ENCODE measurements at regions not wholly inside any gene's neighbourhood (a gene's known extent, or its start where the extent isn't known, plus 50 kb on each side); places are given as distances from the start of the nearest gene placed in this dataset.
A peak's percentile ranks its signal among the peaks of the same experiment; 100 is the strongest.

DNA sequence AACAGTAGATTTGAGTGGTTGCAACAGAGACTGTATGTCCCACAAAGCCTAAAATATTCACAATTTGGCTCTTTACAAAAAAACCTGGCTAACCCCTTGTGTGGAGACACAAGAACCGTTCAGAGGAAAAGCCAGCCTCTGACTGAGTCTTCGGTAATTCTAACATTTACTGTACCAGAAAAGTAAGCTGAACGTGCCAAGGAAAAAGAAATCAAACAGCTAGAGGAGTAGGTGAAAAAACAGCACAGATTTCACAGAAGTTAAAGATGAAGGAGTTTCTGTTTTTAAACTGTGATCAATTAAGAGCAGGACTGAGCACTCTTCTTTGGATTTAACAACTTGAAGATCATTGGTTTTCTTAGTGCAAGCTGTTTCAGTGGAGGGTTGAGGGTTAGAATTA, 424.7 kb upstream of the KIRREL3 start:
- DNase-seq (ENCODE audit: low read depth) = no peak

DNA sequence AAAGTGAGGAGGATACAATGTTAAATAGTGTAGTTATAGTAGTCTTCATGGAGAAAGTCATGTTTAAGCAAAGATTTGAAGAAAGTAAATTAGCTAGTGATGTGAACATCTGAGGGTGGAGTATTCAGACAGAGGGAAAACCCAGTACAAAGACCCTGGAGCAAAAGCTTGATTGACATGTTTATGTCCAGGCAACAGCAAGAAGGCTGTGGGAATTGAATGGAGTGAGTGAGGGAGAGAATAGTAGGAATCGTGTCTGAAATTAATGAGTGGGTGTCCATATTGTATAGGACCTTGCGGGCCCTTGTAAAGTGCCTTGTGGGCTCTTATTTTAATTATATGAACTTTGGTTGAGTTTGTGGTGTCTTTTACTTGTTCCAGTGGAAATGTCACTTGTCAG, 424.1 kb upstream of the KIRREL3 start:
- DNase-seq (ENCODE audit: low read depth) = no peak

DNA sequence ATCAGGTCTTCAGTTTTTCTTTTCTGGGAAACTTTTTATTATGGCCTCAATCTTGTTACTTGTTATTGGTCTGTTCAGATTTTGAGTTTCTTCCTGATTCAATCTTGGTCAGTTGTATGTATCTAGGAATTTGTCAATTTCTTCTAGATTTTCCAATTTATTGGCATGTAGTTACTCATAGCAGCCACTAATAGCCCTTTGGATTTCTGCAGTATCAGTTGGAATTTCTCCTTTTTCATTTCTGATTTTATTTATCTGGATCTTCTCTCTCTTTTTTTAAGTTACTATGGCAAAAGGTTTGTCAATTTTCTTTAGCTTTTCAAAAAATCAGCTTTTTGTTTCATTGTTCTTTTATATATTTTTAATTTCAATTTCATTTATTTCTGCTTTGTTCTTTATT, 419.6 kb upstream of the KIRREL3 start:
- DNase-seq (ENCODE audit: low read depth) = no peak

DNA sequence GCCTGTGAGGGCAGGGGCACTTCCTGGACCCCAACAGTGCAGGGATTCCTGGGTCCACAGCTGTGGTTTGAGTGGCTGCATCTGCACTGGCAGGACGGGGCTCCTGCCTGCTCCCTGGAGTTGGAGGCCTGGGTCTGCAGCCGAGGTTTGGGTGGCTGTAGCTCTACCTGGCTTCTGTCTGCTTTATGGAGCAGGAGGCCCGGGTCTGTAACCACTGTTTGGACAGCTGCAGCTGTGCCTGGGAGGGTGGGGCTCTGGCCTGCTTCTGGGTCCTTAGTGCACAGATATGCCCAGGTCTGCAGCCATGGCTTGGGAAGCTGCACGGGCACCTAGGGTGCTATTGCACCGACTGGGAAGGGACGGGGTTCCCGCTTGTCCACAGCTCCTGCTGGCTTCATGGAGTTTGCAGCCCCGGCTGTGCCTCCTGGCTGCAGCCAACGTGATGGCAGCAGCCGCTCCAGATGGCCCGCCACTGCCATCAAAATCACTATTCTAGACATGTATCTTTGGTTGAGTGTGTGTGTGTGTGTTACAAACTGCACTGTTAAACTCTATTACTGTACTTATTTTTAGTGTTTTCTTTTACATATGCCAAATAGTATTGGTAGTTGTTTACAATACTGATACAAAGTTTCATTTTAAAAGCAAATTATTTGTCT, 412.3 kb upstream of the KIRREL3 start:
- no peak for DNase-seq (ENCODE audit: low read depth)

DNA sequence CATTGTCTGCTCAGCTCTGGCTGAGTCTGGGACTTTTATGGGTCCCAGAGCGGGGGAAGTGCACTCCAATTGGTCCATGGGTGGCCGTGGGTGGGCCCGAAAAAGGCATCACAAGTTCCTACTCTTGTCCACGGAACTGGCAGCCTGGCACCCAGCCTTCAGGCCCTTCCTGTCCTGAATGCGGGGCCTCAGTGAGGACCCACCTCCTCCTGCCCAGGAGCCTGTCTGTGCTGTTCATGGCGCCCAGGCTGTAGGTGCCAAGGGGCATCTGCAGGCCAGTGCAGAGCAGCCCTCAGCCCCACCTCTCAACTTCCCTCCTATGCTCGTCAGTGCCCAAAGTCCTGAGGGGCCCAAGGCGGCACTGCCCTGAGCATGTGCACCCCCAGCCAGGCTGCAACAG, 411.7 kb upstream of the KIRREL3 start:
- DNase-seq (ENCODE audit: low read depth) = no peak

DNA sequence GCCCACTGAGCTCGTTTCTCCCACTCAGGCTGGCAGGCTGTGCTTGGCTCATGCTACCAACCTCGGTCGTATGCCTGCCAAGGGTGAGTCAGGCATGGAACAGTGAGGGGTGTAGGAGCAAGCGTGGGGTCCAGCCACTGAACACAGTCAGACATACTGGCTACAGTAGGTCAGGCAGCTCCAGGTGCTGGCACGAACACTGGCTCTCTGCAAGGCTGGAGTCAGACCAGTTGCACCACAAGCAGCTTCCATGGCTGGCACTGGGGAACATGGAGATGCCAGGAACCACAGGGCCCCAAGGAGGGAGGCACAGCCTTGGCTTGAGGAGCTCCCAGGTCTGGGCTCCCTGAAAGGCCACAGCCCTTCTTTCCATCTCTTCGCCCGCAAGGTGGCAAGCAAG, 410.7 kb upstream of the KIRREL3 start:
- DNase-seq (ENCODE audit: low read depth) = no peak

DNA sequence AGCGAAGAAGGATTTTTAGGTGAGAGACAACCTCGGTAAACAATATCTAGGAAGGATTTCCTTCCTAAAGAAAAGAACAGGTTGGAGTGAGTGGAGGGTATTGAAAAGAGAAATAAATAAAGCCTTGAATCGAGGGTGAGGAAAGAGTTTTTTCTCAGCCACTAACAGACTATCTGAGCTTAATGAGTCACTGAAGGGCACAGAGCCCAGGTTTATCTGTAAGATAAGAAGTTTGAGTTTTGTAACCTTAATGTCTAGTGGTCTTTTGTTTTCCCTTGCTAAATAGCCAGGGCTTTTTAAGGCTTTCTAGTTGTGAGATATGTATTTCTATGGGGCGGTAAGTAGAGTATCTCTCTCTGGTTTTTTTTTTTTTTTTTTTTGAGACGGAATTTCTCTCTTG, 394.5 kb upstream of the KIRREL3 start:
- DNase-seq (ENCODE audit: low read depth) = peak; percentile 4

DNA sequence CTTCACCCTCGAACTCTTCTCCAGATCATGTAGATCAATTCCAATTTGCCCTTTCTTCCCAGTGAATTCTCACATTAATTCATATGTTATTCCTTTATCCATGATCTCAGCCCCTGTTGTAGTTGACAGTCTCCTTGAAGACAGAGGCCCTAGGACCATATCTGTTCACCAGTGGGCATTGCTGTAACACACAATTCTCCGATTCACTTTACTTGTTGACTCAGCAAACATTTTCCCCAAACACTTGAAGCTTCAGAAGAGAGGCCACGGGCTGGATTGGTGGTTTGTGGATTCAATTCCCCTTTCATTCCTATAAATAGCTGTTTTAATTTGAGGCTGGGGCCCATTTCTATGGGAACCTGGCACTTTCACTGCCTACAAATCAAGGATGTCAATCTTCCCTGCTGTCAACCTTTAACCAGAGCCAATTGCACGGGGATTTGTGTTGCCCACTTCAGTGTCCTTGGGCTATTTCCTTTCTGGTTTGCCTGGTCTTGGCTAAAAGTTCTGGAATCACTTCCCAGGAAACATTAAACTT, 393.0 kb upstream of the KIRREL3 start:
- DNase-seq (ENCODE audit: low read depth) = no peak

DNA sequence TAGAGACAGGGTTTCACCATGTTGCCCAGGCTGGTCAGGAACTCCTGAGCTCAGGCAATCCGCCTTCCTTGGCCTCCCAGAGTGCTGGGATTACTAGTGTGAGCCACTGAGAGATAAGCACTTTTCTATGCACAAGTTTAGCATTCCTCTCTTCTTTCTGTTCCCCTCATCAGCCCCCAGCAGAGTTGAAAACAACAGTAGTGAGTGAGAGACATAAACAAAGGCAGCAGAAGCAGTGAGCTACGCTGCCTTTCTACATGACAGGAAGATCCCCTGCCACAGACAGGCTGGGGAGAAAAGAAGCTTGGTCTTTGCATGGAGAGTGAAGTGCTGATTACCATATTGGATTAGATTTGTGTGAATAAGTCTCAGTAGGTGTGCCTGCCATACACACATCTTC, 392.0 kb upstream of the KIRREL3 start:
- no peak for DNase-seq (ENCODE audit: low read depth)

DNA sequence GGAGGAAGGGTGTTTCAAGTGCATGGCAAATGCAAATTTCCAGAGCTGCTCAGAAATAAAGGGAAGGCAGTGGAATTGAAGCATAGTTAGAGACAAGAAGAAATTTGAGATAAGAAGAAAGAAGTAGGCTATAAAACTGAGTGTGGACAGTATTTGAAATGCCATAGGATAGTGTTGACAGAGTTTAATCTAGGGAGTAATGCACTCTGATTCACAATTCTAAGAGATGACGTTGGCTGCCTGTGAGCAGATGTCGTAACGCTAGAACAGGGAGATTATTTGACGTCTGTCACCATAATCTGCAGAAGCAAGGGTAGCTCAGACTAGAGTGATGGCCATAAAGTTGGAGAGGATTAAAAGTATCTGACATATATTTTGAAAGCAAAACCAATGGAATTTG, 389.9 kb upstream of the KIRREL3 start:
- no peak for DNase-seq (ENCODE audit: low read depth)

DNA sequence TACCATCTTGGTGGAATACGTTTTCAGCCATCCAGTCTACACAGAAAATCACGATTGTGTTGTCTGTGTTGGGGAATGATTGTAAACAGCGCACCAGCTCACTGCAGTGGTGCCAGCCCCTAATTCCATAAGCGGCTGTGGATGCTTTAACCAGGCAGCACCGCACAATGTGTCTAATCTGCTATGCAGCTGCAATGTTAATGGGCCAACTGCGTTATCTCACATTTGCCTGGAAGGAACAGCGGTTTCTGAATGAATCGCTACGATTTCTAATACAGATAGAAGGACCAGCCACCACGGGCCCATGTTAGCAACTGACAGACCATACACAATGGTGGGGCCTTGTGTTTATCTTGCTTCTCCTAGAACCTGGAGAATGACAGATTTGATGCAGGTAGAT, 384.5 kb upstream of the KIRREL3 start:
- DNase-seq (ENCODE audit: low read depth) = no peak

DNA sequence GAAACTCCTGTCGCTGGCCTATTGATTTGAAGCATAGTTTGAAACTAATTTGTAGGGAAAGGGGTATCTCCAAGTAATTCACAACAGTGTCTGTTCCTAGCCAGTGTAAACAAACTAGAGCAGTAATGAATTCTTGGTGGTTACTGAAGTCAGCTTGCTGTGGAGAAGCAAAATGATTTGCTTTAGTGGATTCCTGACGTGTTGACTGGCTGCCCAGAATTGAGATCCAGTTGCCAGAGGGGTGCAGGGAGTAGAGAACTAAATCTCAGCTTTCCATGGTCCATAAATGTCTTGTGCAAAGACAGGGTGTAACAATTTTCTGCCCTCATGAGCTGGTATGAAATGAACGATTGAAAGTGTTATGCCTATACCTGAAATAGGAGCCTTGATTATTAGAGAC, 382.5 kb upstream of the KIRREL3 start:
- DNase-seq (ENCODE audit: low read depth) = no peak

DNA sequence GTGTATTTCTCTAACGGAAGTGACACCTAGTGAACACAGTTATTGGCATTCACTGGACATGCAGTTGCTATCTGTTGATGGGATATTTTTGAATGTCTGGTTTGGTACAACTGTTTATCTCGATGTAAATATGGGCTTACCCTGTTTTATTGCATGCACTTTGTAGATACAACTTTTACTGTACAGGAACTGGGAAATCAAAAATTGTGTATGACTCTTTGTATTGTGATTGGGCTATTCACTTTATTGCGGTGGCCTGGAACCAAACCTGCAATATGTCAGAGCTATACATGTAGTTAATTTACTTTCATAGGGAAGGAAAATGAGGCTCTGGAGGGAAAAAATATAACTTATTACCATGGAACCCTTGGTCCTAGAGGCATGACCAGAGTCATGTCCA, 380.7 kb upstream of the KIRREL3 start:
- no peak for DNase-seq (ENCODE audit: low read depth)

DNA sequence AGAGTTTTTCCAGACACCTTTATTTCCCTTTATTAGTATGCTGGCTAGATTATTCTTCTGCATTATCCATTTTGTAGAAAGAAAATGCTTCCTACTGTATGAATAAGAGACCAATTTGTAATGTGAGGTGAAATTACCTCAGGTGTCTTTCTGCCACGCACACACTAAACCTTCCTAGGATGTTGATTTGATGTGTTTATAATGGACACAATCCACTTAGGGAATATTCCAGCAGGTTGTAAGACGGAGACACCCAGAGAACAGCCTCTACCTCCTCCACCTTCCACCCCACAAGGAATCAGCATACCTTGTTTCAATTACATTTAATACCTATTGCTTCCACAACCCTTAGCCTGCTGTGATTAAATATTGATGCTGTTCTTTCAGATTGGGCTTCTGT, 379.1 kb upstream of the KIRREL3 start:
- DNase-seq (ENCODE audit: low read depth) = no peak

DNA sequence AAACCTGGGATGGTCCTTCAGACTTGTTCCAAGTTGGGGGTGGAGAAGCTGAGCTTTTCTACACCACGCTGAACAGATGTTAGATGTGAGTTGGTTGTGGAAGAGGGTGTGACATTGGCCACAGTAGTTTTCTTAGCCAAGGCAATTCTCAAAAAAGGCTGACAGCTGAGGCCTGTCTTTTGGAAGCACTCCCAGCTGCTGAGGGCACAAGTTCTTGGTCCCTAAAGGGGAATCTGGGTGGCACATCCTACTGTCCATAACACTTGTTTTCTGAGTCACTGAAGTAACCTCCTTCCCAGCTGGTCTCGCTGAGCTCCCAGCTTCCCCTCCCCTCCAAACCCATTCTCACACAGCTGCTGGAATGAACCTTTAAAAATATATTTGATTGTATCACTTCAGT, 375.7 kb upstream of the KIRREL3 start:
- DNase-seq (ENCODE audit: low read depth) = no peak

DNA sequence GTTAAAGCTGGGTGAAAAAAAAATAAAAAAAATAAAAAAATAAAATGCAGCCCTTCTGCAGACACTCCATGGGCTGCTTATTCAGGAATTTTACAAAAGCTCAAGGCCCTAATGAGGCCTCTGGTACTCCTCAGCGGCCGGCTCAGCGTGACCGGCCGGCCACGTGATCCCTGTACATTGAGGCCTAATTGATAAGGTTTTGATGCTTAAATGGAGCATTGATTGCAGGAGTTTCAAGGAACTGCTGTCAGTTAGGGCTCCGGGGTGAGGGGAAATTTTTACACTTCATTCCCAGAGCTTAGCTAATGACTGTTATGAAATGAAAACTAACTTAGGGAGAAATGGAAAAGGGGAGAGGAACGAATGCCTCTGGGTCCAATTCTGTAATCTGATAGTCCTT, 368.8 kb upstream of the KIRREL3 start:
- DNase-seq (ENCODE audit: low read depth) = no peak

DNA sequence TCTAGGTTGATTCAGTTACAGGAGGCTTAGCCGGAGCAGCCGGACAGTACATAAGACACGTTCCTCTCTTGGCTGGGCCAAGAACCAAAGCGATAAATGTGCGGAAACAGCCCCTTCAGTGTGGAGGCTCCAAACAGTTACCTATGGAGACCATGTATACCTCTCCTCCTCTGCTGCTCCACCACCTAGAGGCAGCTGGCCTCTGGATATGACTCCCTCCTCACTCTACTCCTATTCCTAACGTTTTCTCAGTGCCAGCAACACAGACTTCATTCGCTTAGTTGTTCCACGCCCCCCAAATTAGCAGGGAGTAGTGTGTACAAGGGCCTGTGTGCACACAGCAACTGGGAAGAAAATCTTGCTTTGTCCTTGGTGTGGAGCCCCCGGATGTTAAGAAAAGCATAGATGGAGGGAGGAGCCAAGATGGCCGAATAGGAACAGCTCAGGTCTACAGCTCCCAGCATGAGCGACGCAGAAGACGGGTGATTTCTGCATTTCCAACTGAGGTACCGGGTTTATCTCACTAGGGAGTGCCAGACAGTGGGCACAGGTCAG, 362.3 kb upstream of the KIRREL3 start:
- no peak for DNase-seq (ENCODE audit: low read depth)

DNA sequence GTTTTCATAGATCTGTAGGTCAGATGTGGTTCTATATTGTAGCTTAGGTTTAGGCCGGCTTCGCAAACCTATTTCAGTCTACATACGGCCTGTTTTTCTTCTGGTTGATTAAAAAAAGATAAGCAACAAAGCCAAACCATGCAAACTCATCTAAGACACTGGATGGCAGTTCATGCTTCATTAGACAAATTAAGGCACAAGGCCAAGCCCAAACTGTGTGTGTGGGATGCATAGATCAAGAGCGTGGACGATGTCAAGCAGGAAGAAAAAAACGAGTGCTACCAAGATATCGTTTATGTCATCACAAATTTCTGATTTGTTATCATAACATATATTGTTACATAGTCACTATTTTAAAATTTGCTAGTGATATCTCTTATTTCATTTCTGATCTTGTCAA, 357.6 kb upstream of the KIRREL3 start:
- DNase-seq (ENCODE audit: low read depth) = no peak

DNA sequence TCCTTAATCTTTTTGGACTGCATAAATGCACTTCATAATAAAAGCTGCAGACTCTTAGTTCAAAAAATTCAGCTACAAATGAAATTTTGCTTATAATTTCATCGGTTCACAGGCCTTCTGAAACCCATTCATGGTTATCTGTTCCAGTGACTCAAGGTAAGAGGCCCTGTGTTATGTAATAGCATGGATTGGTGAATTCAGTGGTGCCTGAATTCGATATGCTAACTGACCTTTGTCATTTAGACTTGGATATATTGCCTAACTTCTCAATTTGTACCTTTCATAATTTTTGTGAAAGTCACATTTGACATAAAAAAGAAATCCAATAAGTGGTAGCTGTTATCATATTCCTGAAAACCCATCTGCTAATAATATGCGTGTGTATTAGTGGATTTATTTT, 349.9 kb upstream of the KIRREL3 start:
- no peak for DNase-seq (ENCODE audit: low read depth)

DNA sequence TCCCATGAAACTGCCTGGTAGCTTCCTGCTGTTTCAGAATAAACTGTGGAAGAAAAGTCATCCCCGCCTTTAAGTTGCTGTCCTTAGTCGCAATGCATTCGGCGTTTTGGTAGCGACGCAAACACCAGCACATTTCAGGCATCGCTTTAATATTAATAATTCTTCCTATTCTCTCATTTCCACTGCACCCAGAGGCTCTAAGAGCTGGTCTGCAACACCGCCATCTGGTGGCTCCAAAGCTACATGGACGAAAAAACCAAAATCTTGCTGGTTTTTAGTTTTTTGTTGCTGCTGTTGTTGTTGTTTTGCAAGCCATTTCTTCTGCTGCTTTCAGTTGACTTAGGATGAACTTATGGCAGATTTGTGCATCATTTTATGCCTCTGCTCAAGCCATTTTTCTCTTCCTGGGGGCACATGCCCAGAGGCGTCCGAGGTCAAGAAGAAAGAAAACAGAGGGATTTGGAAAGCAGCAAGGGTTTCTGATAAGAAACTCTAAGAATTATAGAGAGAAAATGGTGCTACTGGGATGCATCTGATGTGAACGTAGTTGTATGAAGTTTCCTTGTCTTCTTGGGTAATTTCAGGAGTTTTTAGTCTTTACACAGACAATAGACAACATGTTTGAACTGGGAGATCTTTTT, 345.4 kb upstream of the KIRREL3 start:
- peak; percentile 22 for DNase-seq (ENCODE audit: low read depth)

DNA sequence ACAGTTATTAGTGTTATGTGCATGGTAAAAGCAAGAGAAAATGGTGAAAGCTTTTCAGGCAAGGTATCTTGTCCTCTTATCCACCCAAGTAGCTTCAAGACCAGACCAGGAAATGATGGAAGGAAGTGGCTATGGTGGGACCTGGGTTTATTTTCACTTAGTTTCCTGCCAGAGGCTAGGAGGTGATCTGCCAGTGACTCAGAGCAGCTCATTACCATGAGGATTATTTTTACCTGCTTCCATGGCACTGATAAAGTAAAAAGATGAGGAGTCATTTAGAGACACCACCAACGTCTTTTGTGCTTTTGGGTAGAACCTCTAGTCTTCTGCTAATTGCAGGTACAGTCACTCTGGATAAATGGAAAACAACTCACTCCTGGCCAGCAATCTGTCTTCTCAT, 339.9 kb upstream of the KIRREL3 start:
- DNase-seq (ENCODE audit: low read depth) = peak; percentile 12

DNA sequence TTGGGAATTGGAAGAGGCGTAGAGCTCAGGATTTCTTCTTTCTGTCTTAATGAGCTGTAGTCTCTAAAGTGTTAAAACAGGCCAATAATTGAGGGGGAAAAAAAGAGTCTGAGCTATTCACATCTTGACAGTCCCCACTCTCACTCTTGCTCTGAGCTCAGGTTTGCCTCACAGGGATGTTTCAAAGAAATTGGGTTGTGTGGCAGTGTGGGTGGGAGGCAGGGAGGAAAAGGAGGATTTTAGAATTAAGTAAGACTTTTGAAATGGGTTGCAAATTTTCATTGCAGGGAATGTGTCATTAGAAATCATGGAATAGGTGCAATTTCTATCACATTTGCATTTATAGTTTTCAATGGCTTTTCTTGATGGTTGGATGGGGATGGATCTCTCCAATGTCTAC, 338.8 kb upstream of the KIRREL3 start:
- no peak for DNase-seq (ENCODE audit: low read depth)
